ENCODE measurements at regions not wholly inside any gene's neighbourhood (a gene's known extent, or its start where the extent isn't known, plus 50 kb on each side); places are given as distances from the start of the nearest gene placed in this dataset.
"Not testable (repeated sequence)": the region's sequence is repeated elsewhere in the genome, so short reads cannot be mapped to it uniquely, and the experiment has no call there.

- DNase-seq (ENCODE audit: low read depth): no peak
Measured at GRCh38 chr10:8346861-8347260, 292.4 kb downstream of the GATA3 start.

DNA sequence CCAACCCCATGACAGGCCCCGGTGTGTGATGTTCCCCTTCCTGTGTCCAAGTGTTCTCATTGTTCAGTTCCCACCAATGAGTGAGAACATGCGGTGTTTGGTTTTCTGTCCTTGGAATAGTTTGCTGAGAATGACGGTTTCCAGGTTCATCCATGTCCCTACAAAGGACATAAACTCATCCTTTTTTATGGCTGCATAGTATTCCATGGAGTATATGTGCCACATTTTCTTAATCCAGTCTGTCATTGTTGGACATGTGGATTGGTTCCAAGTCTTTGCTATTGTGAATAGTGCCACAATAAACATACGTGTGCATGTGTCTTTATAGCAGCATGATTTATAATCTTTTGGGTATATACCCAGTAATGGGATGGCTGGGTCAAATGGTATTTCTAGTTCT lies 293.1 kb downstream of the GATA3 start:
- DNase-seq (ENCODE audit: low read depth): not testable (repeated sequence)

- no peak for DNase-seq (ENCODE audit: low read depth)
Measured at GRCh38 chr10:8349610-8350249, 295.2 kb downstream of the GATA3 start.

- no peak for DNase-seq (ENCODE audit: low read depth)
Measured at GRCh38 chr10:8350250-8350967, 295.9 kb downstream of the GATA3 start.

- DNase-seq (ENCODE audit: low read depth): no peak
Measured at GRCh38 chr10:8352171-8353075, 297.9 kb downstream of the GATA3 start.

GRCh38 chr10:8356283-8356682 lies 301.8 kb downstream of the GATA3 start:
- DNase-seq (ENCODE audit: low read depth): no peak

GRCh38 chr10:8359467-8359866 lies 305.0 kb downstream of the GATA3 start:
- DNase-seq (ENCODE audit: low read depth): no peak

DNA sequence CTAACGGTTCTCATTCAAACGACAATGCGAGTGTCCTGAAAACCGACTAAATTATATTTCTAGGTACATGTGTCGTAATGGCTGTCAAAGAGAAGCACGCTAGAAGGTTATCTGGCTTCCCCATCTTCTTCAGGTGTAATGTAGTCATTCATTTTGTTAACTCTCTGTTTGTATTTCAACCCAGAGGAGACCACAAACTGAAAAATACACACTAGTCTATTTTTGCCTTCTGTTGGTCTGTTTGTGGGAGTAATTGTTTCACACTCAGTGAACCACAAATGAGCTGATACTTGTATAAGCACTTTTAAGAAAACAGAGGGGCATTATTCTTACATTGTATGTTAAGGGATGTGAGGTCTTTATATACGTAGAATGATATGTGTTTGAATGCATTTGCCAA lies 305.9 kb downstream of the GATA3 start:
- DNase-seq (ENCODE audit: low read depth): no peak

- DNase-seq (ENCODE audit: low read depth): no peak
Measured at GRCh38 chr10:8360814-8361509, 306.5 kb downstream of the GATA3 start.

DNA sequence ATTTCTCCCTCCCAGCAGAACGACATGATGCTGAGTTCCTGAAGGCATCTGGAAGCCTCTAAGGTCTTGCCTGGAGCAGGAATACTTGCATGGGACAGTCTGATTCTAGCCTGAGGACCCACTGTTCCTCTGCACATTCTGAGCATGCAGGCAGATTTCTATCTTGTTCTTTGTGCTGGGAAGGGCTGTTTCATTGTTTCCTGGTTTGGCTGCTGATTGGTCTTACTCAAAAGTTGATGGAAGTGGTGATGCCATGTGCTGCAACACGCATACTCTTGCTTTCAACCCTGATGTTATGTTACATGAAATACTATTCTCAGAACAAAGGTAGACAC lies 307.0 kb downstream of the GATA3 start:
- no peak for DNase-seq (ENCODE audit: low read depth)

GRCh38 chr10:8365935-8366911 lies 311.7 kb downstream of the GATA3 start:
- peak; percentile 14 for DNase-seq (ENCODE audit: low read depth)

DNA sequence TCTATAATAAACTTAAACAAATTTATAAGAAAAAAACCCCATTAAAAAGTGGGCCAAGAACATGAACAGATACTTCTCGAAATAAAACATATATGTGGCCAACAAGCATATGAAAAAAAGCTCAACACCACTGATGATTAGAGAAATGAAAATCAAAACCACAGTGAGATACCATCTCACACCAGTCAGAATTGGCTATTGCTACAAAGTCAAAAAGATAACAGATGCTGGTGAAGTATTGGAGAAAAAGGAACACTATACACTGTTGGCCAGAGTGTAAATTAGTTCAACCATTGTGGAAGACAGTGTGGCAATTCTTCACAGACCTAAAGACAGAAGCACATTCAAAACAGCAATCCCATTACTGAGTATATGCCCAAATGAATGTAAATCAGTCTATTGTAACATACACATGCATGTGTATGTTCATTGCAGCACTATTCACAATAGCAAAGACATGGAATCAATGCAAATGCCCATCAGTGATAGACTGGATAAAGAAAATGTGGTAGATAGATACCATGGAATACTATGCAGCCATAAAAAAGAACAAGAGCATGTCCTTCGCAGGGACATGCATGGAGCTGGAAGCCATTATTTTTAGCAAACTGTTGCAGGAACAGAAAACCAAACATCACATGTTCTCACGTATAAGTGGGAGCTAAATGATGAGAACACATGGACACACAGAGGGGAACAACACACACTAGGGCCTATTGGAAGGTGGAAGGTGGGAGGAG lies 313.4 kb downstream of the GATA3 start:
- not testable (repeated sequence) for DNase-seq (ENCODE audit: low read depth)

- no peak for DNase-seq (ENCODE audit: low read depth)
Measured at GRCh38 chr10:8369666-8370065, 315.2 kb downstream of the GATA3 start.

GRCh38 chr10:8374334-8374733 lies 319.8 kb downstream of the GATA3 start:
- no peak for DNase-seq (ENCODE audit: low read depth)

- no peak for DNase-seq (ENCODE audit: low read depth)
Measured at GRCh38 chr10:8375137-8375536, 320.6 kb downstream of the GATA3 start.

DNA sequence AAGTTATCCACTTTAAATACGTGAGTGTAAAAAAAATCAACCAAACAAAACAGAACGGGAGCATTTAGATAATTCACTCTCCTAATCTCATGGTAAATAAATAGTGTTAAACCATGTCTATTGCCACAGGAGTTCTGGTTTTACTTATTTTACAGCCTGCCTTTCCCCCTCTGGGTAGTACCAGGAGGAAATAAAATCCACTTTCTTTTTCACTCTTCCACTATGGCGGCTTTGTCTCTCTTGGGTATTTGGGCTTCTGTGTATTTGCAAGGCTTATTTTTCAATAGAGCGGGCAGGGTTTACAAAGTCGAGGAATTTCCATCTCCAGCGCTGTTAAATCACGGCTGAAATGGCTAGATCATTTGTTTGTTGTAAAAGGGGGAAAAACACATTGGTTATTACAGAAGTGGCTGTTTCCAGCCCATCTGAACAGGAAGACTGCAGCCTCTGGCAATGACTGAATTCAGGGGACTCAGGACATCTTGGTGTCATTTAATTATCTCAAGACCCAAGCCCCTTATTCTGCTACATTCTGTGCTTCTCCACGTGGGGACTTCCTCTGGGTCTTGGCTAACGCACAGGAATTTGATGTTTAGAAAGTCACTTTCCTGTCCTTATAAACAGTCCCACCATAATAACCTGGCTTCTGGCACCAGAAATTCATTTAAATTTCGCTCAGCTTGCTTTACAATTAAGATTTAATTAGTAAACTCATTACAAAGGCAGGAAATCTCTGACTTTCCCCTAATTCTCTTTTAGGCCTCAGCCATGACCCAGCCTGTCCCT lies 323.9 kb downstream of the GATA3 start:
- DNase-seq (ENCODE audit: low read depth): no peak

GRCh38 chr10:8379906-8380832 lies 325.7 kb downstream of the GATA3 start:
- DNase-seq (ENCODE audit: low read depth): no peak

- DNase-seq (ENCODE audit: low read depth): no peak
Measured at GRCh38 chr10:8380833-8381496, 326.5 kb downstream of the GATA3 start.
